Brain microvascular endothelial cell (primary cell): ENCODE measurements at regions not wholly inside any gene's neighbourhood (a gene's known extent, or its start where the extent isn't known, plus 50 kb on each side); places are given as distances from the start of the nearest gene placed in this dataset.

Source experiments
- DNase-seq: peaks from one replicate; pipeline ENCODE4 v3.0.0-alpha.2; 2020
- H3K27ac ChIP-seq: fragments of 250-450 bp; sonication (Bioruptor Pico); 2 replicates; pipeline ENCODE4 v1.5.1; 2020; ENCODE audit warnings: mild to moderate bottlenecking, moderate library complexity
- H3K27me3 ChIP-seq: fragments of 250-450 bp; sonication (Bioruptor Pico); replicated peaks from 2 replicates; pipeline ENCODE4 v1.5.1; 2020; ENCODE audit warnings: mild to moderate bottlenecking
- H3K36me3 ChIP-seq: fragments of 250-450 bp; sonication (Bioruptor Pico); replicated peaks from 2 replicates; pipeline ENCODE4 v1.5.1; 2020; ENCODE audit warnings: mild to moderate bottlenecking
- H3K4me3 ChIP-seq: 2 replicates; pipeline ENCODE4 v1.5.1; 2011; ENCODE audit warnings: low read depth, mild to moderate bottlenecking, control low read depth, low read length, moderate library complexity
- in situ Hi-C: cut with HindIII; loops from 2 replicates; pipeline ENCODE4 v1.10.0; 2017; ENCODE audit warnings: low sequenced_read_pairs, low pct_ligation_motif_present
- TF ChIP-seq, protein P1 (sequence below): IDR thresholded peaks from 2 replicates; pipeline ENCODE4 v1.5.1; 2011; ENCODE audit warnings: low read depth, mild to moderate bottlenecking, moderate library complexity, low read length, control low read depth, inconsistent platforms; ENCODE audit errors: missing control alignments

- no peaks in the 10 kb centered on the region for H3K27me3 ChIP-seq
- no peak for DNase-seq
- no peaks in the 10 kb centered on the region for H3K36me3 ChIP-seq
- TF ChIP-seq, protein P1, sequence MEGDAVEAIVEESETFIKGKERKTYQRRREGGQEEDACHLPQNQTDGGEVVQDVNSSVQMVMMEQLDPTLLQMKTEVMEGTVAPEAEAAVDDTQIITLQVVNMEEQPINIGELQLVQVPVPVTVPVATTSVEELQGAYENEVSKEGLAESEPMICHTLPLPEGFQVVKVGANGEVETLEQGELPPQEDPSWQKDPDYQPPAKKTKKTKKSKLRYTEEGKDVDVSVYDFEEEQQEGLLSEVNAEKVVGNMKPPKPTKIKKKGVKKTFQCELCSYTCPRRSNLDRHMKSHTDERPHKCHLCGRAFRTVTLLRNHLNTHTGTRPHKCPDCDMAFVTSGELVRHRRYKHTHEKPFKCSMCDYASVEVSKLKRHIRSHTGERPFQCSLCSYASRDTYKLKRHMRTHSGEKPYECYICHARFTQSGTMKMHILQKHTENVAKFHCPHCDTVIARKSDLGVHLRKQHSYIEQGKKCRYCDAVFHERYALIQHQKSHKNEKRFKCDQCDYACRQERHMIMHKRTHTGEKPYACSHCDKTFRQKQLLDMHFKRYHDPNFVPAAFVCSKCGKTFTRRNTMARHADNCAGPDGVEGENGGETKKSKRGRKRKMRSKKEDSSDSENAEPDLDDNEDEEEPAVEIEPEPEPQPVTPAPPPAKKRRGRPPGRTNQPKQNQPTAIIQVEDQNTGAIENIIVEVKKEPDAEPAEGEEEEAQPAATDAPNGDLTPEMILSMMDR: no peak
- no peak overlapping the region for H3K4me3 ChIP-seq
- in situ Hi-C loops: no loop called here
- no peak overlapping the region for H3K27ac ChIP-seq
These were observed 311.9 kb upstream of the SORCS1 start for GRCh38 chr10:107476408-107476807.

DNA sequence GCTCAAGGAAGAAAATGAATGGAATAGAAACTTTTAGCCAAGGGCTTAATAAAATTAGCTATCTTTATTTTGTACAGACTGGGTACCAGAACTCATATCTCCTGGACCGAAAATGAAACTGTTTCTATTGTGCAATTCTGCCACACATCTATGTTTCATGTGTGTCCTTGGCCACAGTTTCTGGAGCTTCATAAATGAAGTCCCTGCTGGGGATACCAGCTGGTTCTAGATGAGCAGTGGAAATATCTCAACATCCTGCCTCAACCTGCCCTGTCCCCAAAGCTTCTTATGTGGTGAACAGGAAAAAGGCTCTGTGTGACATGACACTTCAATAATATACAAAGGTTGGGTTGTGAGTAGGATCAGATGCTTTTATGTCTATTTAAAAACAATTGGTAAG is 310.1 kb upstream of the SORCS1 start:
- TF ChIP-seq, protein P1: no peak
- Histone ChIP-seq H3K27me3 (no peaks in the 10 kb centered on the region), H3K4me3 (no peak overlapping the region), H3K27ac (no peak overlapping the region), H3K36me3 (no peaks in the 10 kb centered on the region)
- no peak for DNase-seq
- in situ Hi-C loops: no loop called here

DNA sequence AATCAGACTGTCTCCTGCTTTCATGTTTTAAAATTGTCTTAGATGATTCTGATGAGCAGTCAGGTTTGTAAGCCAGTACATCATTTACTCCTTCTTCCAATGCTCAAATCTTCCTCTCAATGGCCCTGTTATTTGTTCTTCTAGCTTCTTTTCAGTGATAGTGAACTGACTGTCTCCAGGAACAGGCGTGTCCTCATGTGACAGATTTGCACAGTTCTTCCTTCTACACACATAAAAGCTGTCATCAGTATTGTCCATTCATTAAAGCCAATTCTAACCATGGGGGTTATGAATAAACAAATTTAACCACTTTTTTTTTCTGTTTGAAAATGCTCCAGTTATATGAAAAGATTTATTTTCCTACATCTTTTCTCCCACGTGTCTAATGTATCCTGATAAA is 308.7 kb upstream of the SORCS1 start:
- Histone ChIP-seq H3K27ac (no peak overlapping the region), H3K27me3 (no peaks in the 10 kb centered on the region), H3K4me3 (no peak overlapping the region), H3K36me3 (no peaks in the 10 kb centered on the region)
- TF ChIP-seq, protein P1: no peak
- no peak for DNase-seq
- in situ Hi-C loops: no loop called here

DNA sequence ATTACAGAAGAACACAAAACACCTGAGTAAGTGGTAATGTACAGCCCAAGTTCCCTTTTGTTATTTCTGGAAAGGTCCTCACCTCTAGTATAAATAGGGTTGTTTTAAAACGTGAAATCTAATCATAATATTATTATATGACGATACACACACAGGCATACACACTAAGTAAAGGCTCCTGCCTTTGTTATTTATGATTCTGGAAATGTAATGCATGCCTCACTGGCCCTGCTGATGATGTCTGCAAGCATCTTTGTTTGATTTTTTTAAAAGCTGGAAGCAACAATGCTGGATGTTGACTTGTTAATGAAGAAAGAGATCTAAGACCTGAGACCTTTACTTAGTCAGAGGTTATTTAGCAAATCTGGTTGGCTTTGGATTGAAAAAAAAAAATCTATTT is 307.4 kb upstream of the SORCS1 start:
- DNase-seq: no peak
- in situ Hi-C loops: no loop called here
- H3K36me3 ChIP-seq: no peaks in the 10 kb centered on the region
- no peak overlapping the region for H3K27ac ChIP-seq
- TF ChIP-seq, protein P1: no peak
- H3K4me3 ChIP-seq: no peak overlapping the region
- no peaks in the 10 kb centered on the region for H3K27me3 ChIP-seq

GRCh38 chr10:107453561-107453960 is 289.1 kb upstream of the SORCS1 start:
- DNase-seq: no peak
- in situ Hi-C loops: no loop called here

GRCh38 chr10:107451047-107451446 is 286.5 kb upstream of the SORCS1 start:
- in situ Hi-C loops: no loop called here
- Histone ChIP-seq H3K36me3 (no peaks in the 10 kb centered on the region), H3K4me3 (no peak overlapping the region), H3K27ac (no peak overlapping the region), H3K27me3 (no peaks in the 10 kb centered on the region)
- no peak for DNase-seq
- TF ChIP-seq, protein P1: no peak

More at GRCh38 chr10:107453561-107453960, 289.1 kb upstream of the SORCS1 start:
- no peak overlapping the region for H3K4me3 ChIP-seq
- no peaks in the 10 kb centered on the region for H3K36me3 ChIP-seq
- no peak overlapping the region for H3K27ac ChIP-seq
- no peaks in the 10 kb centered on the region for H3K27me3 ChIP-seq
- TF ChIP-seq, protein P1: no peak
